GM12878 (cell line): ENCODE measurements at regions not wholly inside any gene's neighbourhood (a gene's known extent, or its start where the extent isn't known, plus 50 kb on each side); places are given as distances from the start of the nearest gene placed in this dataset.

Experiments used
- ATAC-seq: fragments of 200-7000 bp; cut with Tn5 transposase; 3 replicates; pipeline ENCODE4 v1.9.1; 2020; ENCODE audit warnings: mild to moderate bottlenecking, moderate library complexity
- BruUV-seq: library from RNA; stranded (reverse); fragments of 400-500 nt; replicated peaks from 2 replicates; lab custom pipeline; 2021; lab: Mats Ljungman, UMichigan
- CTCF ChIA-PET: fragments of 300-600 bp; sonication (Branson Sonifier 250); formaldehyde crosslinking; extraction: SDS; loops from one replicate; lab custom pipeline; 2021; ENCODE audit warnings: inconsistent platforms; lab: Yijun Ruan, JAX
- POLR2A ChIA-PET: fragments of 350-600 bp; formaldehyde crosslinking; extraction: SDS; loops from one replicate; lab custom pipeline; 2021; ENCODE audit warnings: inconsistent platforms; lab: Charles Lee
- RAD21 ChIA-PET: fragments of 300-600 bp; sonication (Branson Sonifier 250); formaldehyde crosslinking; loops from one replicate; lab custom pipeline; 2023; ENCODE audit warnings: antibody characterized with exemption; ENCODE audit not compliant: unreplicated experiment; lab: Charles Lee
- SMC1A ChIA-PET: fragments of 300-600 bp; sonication (Branson Sonifier 250); formaldehyde crosslinking; loops from one replicate; lab custom pipeline; 2023; ENCODE audit not compliant: unreplicated experiment, uncharacterized antibody; lab: Charles Lee
- DNase-seq: peaks from one replicate; pipeline ENCODE4 v3.0.0-alpha.2; 2011; ENCODE audit warnings: low read depth, low spot score
- FAIRE-seq: peaks from 3 replicates; lab custom pipeline; 2011; peaks lifted over from hg19 to GRCh38; lab: Jason Lieb, UNC
- H2AFZ ChIP-seq: 2 replicates; pipeline ENCODE4 v1.6.0; 2011; ENCODE audit warnings: low read depth, low read length, control low read depth; ENCODE audit not compliant: control insufficient read depth
- H3K27ac ChIP-seq: 2 replicates; pipeline ENCODE4 v1.5.1; 2011; ENCODE audit warnings: control low read depth; ENCODE audit not compliant: control insufficient read depth, insufficient read depth
- H3K27me3 ChIP-seq, 2 experiments: replicated peaks in 1 of 2; 2 replicates each; pipeline versions ENCODE4 v1.6.0 to v1.6.1; 2011; ENCODE audit warnings: low read length in 1 of 2; ENCODE audit not compliant: control insufficient read depth in 2 of 2, insufficient read depth in 2 of 2
- H3K36me3 ChIP-seq, 2 experiments: 2 replicates each; pipeline ENCODE4 v1.5.1; 2011; ENCODE audit warnings: low read length in 1 of 2; ENCODE audit not compliant: control insufficient read depth in 2 of 2, insufficient read depth in 2 of 2
- H3K4me1 ChIP-seq: 2 replicates; pipeline ENCODE4 v1.6.1; 2011; ENCODE audit warnings: mild to moderate bottlenecking, low read length, moderate library complexity, mixed read lengths; ENCODE audit not compliant: control insufficient read depth, insufficient read depth
- H3K4me2 ChIP-seq: 2 replicates; pipeline ENCODE4 v1.6.0; 2011; ENCODE audit warnings: control low read depth; ENCODE audit not compliant: control insufficient read depth, insufficient read depth
- H3K4me3 ChIP-seq: fragments of 200-600 bp; sonication (generic); 2 replicates; pipeline ENCODE4 v1.5.1; 2016
- H3K79me2 ChIP-seq: 2 replicates; pipeline ENCODE4 v1.6.0; 2011; ENCODE audit warnings: low read length; ENCODE audit not compliant: control insufficient read depth, insufficient read depth
- H3K9ac ChIP-seq: 2 replicates; pipeline ENCODE4 v1.8.0; 2011; ENCODE audit warnings: low read length, control low read depth, mixed read lengths; ENCODE audit not compliant: control insufficient read depth, insufficient read depth
- H3K9me3 ChIP-seq: replicated peaks from 3 replicates; pipeline ENCODE4 v1.5.1; 2011; ENCODE audit warnings: mild to moderate bottlenecking, low read length; ENCODE audit not compliant: control insufficient read depth, insufficient read depth
- H4K20me1 ChIP-seq: 2 replicates; pipeline ENCODE4 v1.6.0; 2011; ENCODE audit not compliant: control insufficient read depth, insufficient read depth
- ATF2 ChIP-seq: IDR thresholded peaks from 2 replicates; pipeline ENCODE4 v1.6.1; 2012; ENCODE audit warnings: low read length, inconsistent platforms
- BRCA1 ChIP-seq: IDR thresholded peaks from 2 replicates; pipeline ENCODE4 v1.6.1; 2011; ENCODE audit warnings: low read depth, low read length, improper control_type of control experiment
- CHD4 ChIP-seq: fragments of 200-600 bp; sonication (generic); IDR thresholded peaks from 2 replicates; pipeline ENCODE4 v1.6.1; 2016; ENCODE audit warnings: mild to moderate bottlenecking
- EED ChIP-seq: sonication (generic); IDR thresholded peaks from 2 replicates; pipeline ENCODE4 v1.6.1; 2016; ENCODE audit warnings: antibody characterized with exemption, low read depth
- ESRRA ChIP-seq: IDR thresholded peaks from 2 replicates; pipeline ENCODE4 v1.6.1; 2012; ENCODE audit warnings: mild to moderate bottlenecking, low read length, improper control_type of control experiment
- FOXK2 ChIP-seq: fragments of 450-650 bp; IDR thresholded peaks from 2 replicates; pipeline ENCODE4 v1.6.1; 2017; ENCODE audit warnings: mild to moderate bottlenecking, moderate library complexity
- HDAC2 ChIP-seq: fragments of 200-600 bp; sonication (generic); IDR thresholded peaks from 2 replicates; pipeline ENCODE4 v1.6.1; 2017
- LARP7 ChIP-seq: fragments of 450-650 bp; IDR thresholded peaks from 2 replicates; pipeline ENCODE4 v1.6.1; 2017; ENCODE audit warnings: mild to moderate bottlenecking
- NR2C1 ChIP-seq: fragments of 450-650 bp; IDR thresholded peaks from 2 replicates; pipeline ENCODE4 v1.6.1; 2017; ENCODE audit warnings: antibody characterized with exemption, mild to moderate bottlenecking, moderate library complexity
- NRF1 ChIP-seq: conservative IDR thresholded peaks from 2 replicates; pipeline ENCODE4 v1.6.1; 2011; ENCODE audit warnings: mild to moderate bottlenecking, low read depth, low read length, improper control_type of control experiment
- SMC3 ChIP-seq: IDR thresholded peaks from 2 replicates; pipeline ENCODE4 v1.6.1; 2011; ENCODE audit warnings: low read length, improper control_type of control experiment, borderline replicate concordance
- SREBF1 ChIP-seq: IDR thresholded peaks from 2 replicates; pipeline ENCODE4 v1.6.1; 2012; ENCODE audit warnings: mild to moderate bottlenecking, low read length
- TAF1 ChIP-seq: IDR thresholded peaks from 2 replicates; pipeline ENCODE4 v1.6.1; 2011; ENCODE audit warnings: mild to moderate bottlenecking, low read depth, low read length, borderline replicate concordance
- WGBS: methylation state at CpG from one replicate; pipeline ENCODE4 v1.1.6; 2016; ENCODE audit warnings: low lambda C conversion rate; ENCODE audit not compliant: insufficient replicate concordance, insufficient coverage; ENCODE audit errors: missing lambda C conversion rate; 5-methylcytosine and 5-hydroxymethylcytosine counted together
- in situ Hi-C: fragments of 300-500 bp; cut with MboI; formaldehyde crosslinking; loops from 9 replicates; pipeline ENCODE4 v1.14.3; 2018; ENCODE audit warnings: mixed read lengths
- intact Hi-C: fragments of 100-400 bp; cut with micrococcal nuclease; formaldehyde crosslinking; loops from one replicate; pipeline ENCODE4 v1.14.2; 2022; ENCODE audit not compliant: unreplicated experiment
- TF ChIP-seq, protein P1 (sequence below): fragments of 450-650 bp; IDR thresholded peaks from 2 replicates; pipeline ENCODE4 v1.6.1; 2017; ENCODE audit warnings: mild to moderate bottlenecking, moderate library complexity

- SMC1A ChIA-PET, result no interaction called here
- H3K36me3 ChIP-seq, result no peaks in the 10 kb centered on the region
- WGBS, result 21% methylated on average over 9 of the region's 9 CpGs
- CTCF ChIA-PET, result no interaction called here
- ATAC-seq, result no peak
- no peak overlapping the region for H3K4me2 ChIP-seq
- no peak overlapping the region for H3K4me3 ChIP-seq
- no peaks in the 10 kb centered on the region for H3K79me2 ChIP-seq
- in situ Hi-C loops (no loop called here), intact Hi-C loops (no loop called here)
- POLR2A ChIA-PET, result no interaction called here
- DNase-seq, result no peak
- no peaks in the 10 kb centered on the region for H3K4me1 ChIP-seq
- no peak overlapping the region for H3K9ac ChIP-seq
- H4K20me1 ChIP-seq, result no peaks in the 10 kb centered on the region
- no peak for TF ChIP-seq NRF1
- RAD21 ChIA-PET, result no interaction called here
- H3K9me3 ChIP-seq, result no peaks in the 10 kb centered on the region
- no peak overlapping the region for H2AFZ ChIP-seq
- BruUV-seq, result no TSS peak
- no peak overlapping the region for H3K27ac ChIP-seq
- FAIRE-seq, result no peak
- peaks cover 2% of the 10 kb centered on the region in 2 experiments; a peak in 3 of 4 replicates for H3K27me3 ChIP-seq
Observed at GRCh38 chr11:134901955-134902918, 490.2 kb upstream of the B3GAT1 start.

GRCh38 chr11:134901542-134901941, 489.5 kb upstream of the B3GAT1 start:
- no peak for ATAC-seq
- ChIA-PET RAD21 (no interaction called here), CTCF (no interaction called here), POLR2A (no interaction called here), SMC1A (no interaction called here)
- WGBS, result 27% methylated on average over 7 of the region's 7 CpGs
- in situ Hi-C loops (no loop called here), intact Hi-C loops (no loop called here)
- Histone ChIP-seq H3K36me3 (no peaks in the 10 kb centered on the region), H3K27me3 (peaks cover 2% of the 10 kb centered on the region in 2 experiments; a peak in 3 of 4 replicates), H3K79me2 (no peaks in the 10 kb centered on the region), H4K20me1 (no peaks in the 10 kb centered on the region), H2AFZ (no peak overlapping the region), H3K4me1 (no peaks in the 10 kb centered on the region), H3K9me3 (no peaks in the 10 kb centered on the region), H3K4me2 (no peak overlapping the region), H3K4me3 (no peak overlapping the region), H3K27ac (no peak overlapping the region), H3K9ac (no peak overlapping the region)
- no TSS peak for BruUV-seq
- FAIRE-seq, result no peak
- DNase-seq, result no peak
- TF ChIP-seq HDAC2, result no peak
- TF ChIP-seq, protein P1, sequence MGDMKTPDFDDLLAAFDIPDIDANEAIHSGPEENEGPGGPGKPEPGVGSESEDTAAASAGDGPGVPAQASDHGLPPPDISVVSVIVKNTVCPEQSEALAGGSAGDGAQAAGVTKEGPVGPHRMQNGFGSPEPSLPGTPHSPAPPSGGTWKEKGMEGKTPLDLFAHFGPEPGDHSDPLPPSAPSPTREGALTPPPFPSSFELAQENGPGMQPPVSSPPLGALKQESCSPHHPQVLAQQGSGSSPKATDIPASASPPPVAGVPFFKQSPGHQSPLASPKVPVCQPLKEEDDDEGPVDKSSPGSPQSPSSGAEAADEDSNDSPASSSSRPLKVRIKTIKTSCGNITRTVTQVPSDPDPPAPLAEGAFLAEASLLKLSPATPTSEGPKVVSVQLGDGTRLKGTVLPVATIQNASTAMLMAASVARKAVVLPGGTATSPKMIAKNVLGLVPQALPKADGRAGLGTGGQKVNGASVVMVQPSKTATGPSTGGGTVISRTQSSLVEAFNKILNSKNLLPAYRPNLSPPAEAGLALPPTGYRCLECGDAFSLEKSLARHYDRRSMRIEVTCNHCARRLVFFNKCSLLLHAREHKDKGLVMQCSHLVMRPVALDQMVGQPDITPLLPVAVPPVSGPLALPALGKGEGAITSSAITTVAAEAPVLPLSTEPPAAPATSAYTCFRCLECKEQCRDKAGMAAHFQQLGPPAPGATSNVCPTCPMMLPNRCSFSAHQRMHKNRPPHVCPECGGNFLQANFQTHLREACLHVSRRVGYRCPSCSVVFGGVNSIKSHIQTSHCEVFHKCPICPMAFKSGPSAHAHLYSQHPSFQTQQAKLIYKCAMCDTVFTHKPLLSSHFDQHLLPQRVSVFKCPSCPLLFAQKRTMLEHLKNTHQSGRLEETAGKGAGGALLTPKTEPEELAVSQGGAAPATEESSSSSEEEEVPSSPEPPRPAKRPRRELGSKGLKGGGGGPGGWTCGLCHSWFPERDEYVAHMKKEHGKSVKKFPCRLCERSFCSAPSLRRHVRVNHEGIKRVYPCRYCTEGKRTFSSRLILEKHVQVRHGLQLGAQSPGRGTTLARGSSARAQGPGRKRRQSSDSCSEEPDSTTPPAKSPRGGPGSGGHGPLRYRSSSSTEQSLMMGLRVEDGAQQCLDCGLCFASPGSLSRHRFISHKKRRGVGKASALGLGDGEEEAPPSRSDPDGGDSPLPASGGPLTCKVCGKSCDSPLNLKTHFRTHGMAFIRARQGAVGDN, result no peak
- TF ChIP-seq CHD4, result no peak
- TF ChIP-seq TAF1, result no peak
- no peak for TF ChIP-seq NR2C1
- no peak for TF ChIP-seq SMC3
- TF ChIP-seq LARP7, result no peak
- TF ChIP-seq ESRRA, result no peak
- TF ChIP-seq FOXK2, result no peak
- TF ChIP-seq BRCA1, result no peak
- TF ChIP-seq SREBF1, result no peak
- no peak for TF ChIP-seq ATF2
- no peak for TF ChIP-seq EED
